ENCODE measurements at regions not wholly inside any gene's neighbourhood (a gene's known extent, or its start where the extent isn't known, plus 50 kb on each side); places are given as distances from the start of the nearest gene placed in this dataset.

GRCh38 chr2:217222309-217222910 lies 362.5 kb upstream of the TNP1 start (continued):
- TF ChIP-seq BCL3 (IDR thresholded peaks at IDR 0.05; ENCODE audit: borderline replicate concordance, insufficient read depth, low read depth, low read length, poor library complexity, severe bottlenecking) (peak; percentile 86), CEBPB (IDR thresholded peaks at IDR 0.05; ENCODE audit: borderline replicate concordance in 1 of 2, low read depth in 2 of 2, low read length in 2 of 2) (peak in 1 of 2 experiments; percentile 78; a peak in 2 of 4 replicates), SMAD5 (IDR thresholded peaks at IDR 0.05; ENCODE audit: low read depth) (no peak), ATF2 (IDR thresholded peaks at IDR 0.05; ENCODE audit: low read length) (peak; percentile 98), SUZ12 (IDR thresholded peaks at IDR 0.05; ENCODE audit: unreplicated experiment) (no peak), HSF1 (IDR thresholded peaks at IDR 0.05; ENCODE audit: low read depth, low read length) (no peak), FOXK2 (IDR thresholded peaks at IDR 0.05) (no peak), ZSCAN29 (IDR thresholded peaks at IDR 0.05) (peak; percentile 76; the same call in 1 of the 2 replicates), HCFC1 (IDR thresholded peaks at IDR 0.05; ENCODE audit: low read length) (no peak), POLR2AphosphoS5 (IDR thresholded peaks at IDR 0.05; ENCODE audit: low read length) (no peak), GABPA (IDR thresholded peaks at IDR 0.05; ENCODE audit: low read depth) (peak; percentile 55; the same call in 1 of the 2 replicates), ATF7 (IDR thresholded peaks at IDR 0.05; ENCODE audit: low read depth) (peak; percentile 95), IRF4 (IDR thresholded peaks at IDR 0.05; ENCODE audit: low read depth, low read length) (peak; percentile 99), RAD51 (IDR thresholded peaks at IDR 0.05) (peak; percentile 45; the same call in 1 of the 2 replicates), NFIC (IDR thresholded peaks at IDR 0.05; ENCODE audit: low read depth, low read length) (peak; percentile 99), GATAD2B (conservative IDR thresholded peaks at IDR 0.05; ENCODE audit: low read depth) (peak; percentile 91), POLR2A (IDR thresholded peaks at IDR 0.05; ENCODE audit: low read depth, low read length) (no peak), EED (IDR thresholded peaks at IDR 0.05; ENCODE audit: low read depth) (peak; percentile 88), USF2 (IDR thresholded peaks at IDR 0.05; ENCODE audit: borderline replicate concordance, low read depth, low read length) (no peak), MTA3 (IDR thresholded peaks at IDR 0.05; ENCODE audit: borderline replicate concordance, low read length) (peak; percentile 98), CBX5 (IDR thresholded peaks at IDR 0.05; ENCODE audit: low read depth) (peak; percentile 97), NRF1 (conservative IDR thresholded peaks at IDR 0.05; ENCODE audit: low read depth, low read length) (no peak), TCF7 (IDR thresholded peaks at IDR 0.05; ENCODE audit: borderline replicate concordance) (peak; percentile 63; the same call in 1 of the 2 replicates), RUNX3 (IDR thresholded peaks at IDR 0.05; ENCODE audit: low read length) (peak; percentile 100), STAT3 (IDR thresholded peaks at IDR 0.05; ENCODE audit: low read depth, low read length) (peak; percentile 96; the same call in 1 of the 2 replicates), ZNF274 (IDR thresholded peaks at IDR 0.05; ENCODE audit: insufficient read depth, insufficient read length) (no peak), PBX3 (IDR thresholded peaks at IDR 0.05; ENCODE audit: insufficient replicate concordance, low read depth, low read length) (no peak), ZNF384 (IDR thresholded peaks at IDR 0.05; ENCODE audit: borderline replicate concordance, low read depth, low read length) (no peak)

Measured in GM12878 (cell line).